ENCODE measurements at regions not wholly inside any gene's neighbourhood (a gene's known extent, or its start where the extent isn't known, plus 50 kb on each side); places are given as distances from the start of the nearest gene placed in this dataset.

- DNase-seq (ENCODE audit: low spot score) (no peak), ATAC-seq (ENCODE audit: low read depth) (no peak)
- Histone ChIP-seq H3K27ac (ENCODE audit: poor library complexity, severe bottlenecking) (no peak overlapping the region), H3K4me1 (ENCODE audit: insufficient read depth, poor library complexity, severe bottlenecking) (no peaks in the 10 kb centered on the region), H3K4me3 (ENCODE audit: severe bottlenecking) (no peak overlapping the region), H3K9me3 (ENCODE audit: severe bottlenecking) (no peaks in the 10 kb centered on the region), H3K36me3 (ENCODE audit: low read depth) (no peaks in the 10 kb centered on the region), H3K27me3 (ENCODE audit: insufficient read depth, poor library complexity, severe bottlenecking) (no peaks in the 10 kb centered on the region)
- no peak for TF ChIP-seq CTCF (IDR thresholded peaks at IDR 0.05; ENCODE audit: poor library complexity, severe bottlenecking)
Measured at GRCh38 chr5:4659851-4660250, 480.3 kb upstream of the ADAMTS16 start.

GRCh38 chr5:4661326-4661725, 478.8 kb upstream of the ADAMTS16 start:
- no peaks in the 10 kb centered on the region for H3K4me1 ChIP-seq (ENCODE audit: insufficient read depth, poor library complexity, severe bottlenecking)
- H3K27ac ChIP-seq (ENCODE audit: poor library complexity, severe bottlenecking) = no peak overlapping the region
- ATAC-seq (ENCODE audit: low read depth) (no peak), DNase-seq (ENCODE audit: low spot score) (no peak)
- no peaks in the 10 kb centered on the region for H3K36me3 ChIP-seq (ENCODE audit: low read depth)
- no peaks in the 10 kb centered on the region for H3K9me3 ChIP-seq (ENCODE audit: severe bottlenecking)
- no peak for TF ChIP-seq CTCF (IDR thresholded peaks at IDR 0.05; ENCODE audit: poor library complexity, severe bottlenecking)
- H3K4me3 ChIP-seq (ENCODE audit: severe bottlenecking) = no peak overlapping the region
- H3K27me3 ChIP-seq (ENCODE audit: insufficient read depth, poor library complexity, severe bottlenecking) = no peaks in the 10 kb centered on the region

GRCh38 chr5:4661836-4662235, 478.3 kb upstream of the ADAMTS16 start:
- Histone ChIP-seq H3K9me3 (ENCODE audit: severe bottlenecking) (no peaks in the 10 kb centered on the region), H3K4me3 (ENCODE audit: severe bottlenecking) (no peak overlapping the region), H3K27ac (ENCODE audit: poor library complexity, severe bottlenecking) (no peak overlapping the region), H3K27me3 (ENCODE audit: insufficient read depth, poor library complexity, severe bottlenecking) (no peaks in the 10 kb centered on the region), H3K4me1 (ENCODE audit: insufficient read depth, poor library complexity, severe bottlenecking) (no peaks in the 10 kb centered on the region), H3K36me3 (ENCODE audit: low read depth) (no peaks in the 10 kb centered on the region)
- no peak for TF ChIP-seq CTCF (IDR thresholded peaks at IDR 0.05; ENCODE audit: poor library complexity, severe bottlenecking)
- ATAC-seq (ENCODE audit: low read depth) = no peak
- no peak for DNase-seq (ENCODE audit: low spot score)

- no peak overlapping the region for H3K4me3 ChIP-seq (ENCODE audit: severe bottlenecking)
- no peak for DNase-seq (ENCODE audit: low spot score)
- no peaks in the 10 kb centered on the region for H3K36me3 ChIP-seq (ENCODE audit: low read depth)
- ATAC-seq (ENCODE audit: low read depth) = no peak
- H3K4me1 ChIP-seq (ENCODE audit: insufficient read depth, poor library complexity, severe bottlenecking) = no peaks in the 10 kb centered on the region
- no peak overlapping the region for H3K27ac ChIP-seq (ENCODE audit: poor library complexity, severe bottlenecking)
- no peaks in the 10 kb centered on the region for H3K27me3 ChIP-seq (ENCODE audit: insufficient read depth, poor library complexity, severe bottlenecking)
- no peak for TF ChIP-seq CTCF (IDR thresholded peaks at IDR 0.05; ENCODE audit: poor library complexity, severe bottlenecking)
- H3K9me3 ChIP-seq (ENCODE audit: severe bottlenecking) = no peaks in the 10 kb centered on the region
Measured at GRCh38 chr5:4662756-4663155, 477.4 kb upstream of the ADAMTS16 start.

- Histone ChIP-seq H3K4me3 (ENCODE audit: severe bottlenecking) (no peak overlapping the region), H3K27me3 (ENCODE audit: insufficient read depth, poor library complexity, severe bottlenecking) (no peaks in the 10 kb centered on the region), H3K4me1 (ENCODE audit: insufficient read depth, poor library complexity, severe bottlenecking) (no peaks in the 10 kb centered on the region), H3K36me3 (ENCODE audit: low read depth) (no peaks in the 10 kb centered on the region), H3K9me3 (ENCODE audit: severe bottlenecking) (peaks cover 1% of the 10 kb centered on the region), H3K27ac (ENCODE audit: poor library complexity, severe bottlenecking) (no peak overlapping the region)
- ATAC-seq (ENCODE audit: low read depth) = no peak
- DNase-seq (ENCODE audit: low spot score) = no peak
- no peak for TF ChIP-seq CTCF (IDR thresholded peaks at IDR 0.05; ENCODE audit: poor library complexity, severe bottlenecking)
Measured at GRCh38 chr5:4665911-4666310, 474.2 kb upstream of the ADAMTS16 start.
